ENCODE measurements at regions not wholly inside any gene's neighbourhood (a gene's known extent, or its start where the extent isn't known, plus 50 kb on each side); places are given as distances from the start of the nearest gene placed in this dataset.

DNA sequence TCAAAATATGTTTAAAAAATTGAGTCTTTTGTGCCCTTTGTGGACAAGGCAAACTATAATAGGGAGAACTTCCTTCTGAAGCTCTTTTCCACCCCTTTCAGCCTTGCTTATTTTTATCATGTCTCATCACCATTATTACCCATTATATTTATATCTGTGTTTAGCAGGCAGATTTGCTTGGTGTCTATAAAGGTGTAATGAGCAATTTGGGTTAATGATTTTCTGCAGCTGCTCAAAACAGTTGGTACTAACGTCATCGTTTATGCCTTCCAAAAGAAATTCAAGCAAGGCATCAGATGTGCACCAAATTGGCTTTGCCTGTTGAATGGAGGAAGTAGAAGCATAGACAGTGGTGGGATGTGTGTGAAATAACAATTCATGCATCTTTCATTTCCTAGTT, 483.7 kb upstream of the SGO1 start:
- no peaks in the 10 kb centered on the region for H3K4me1 ChIP-seq (ENCODE audit: control insufficient read depth in 1 of 2, insufficient read depth in 2 of 2, low read length in 2 of 2)
- H3K4me3 ChIP-seq (replicated peaks in 1 of 2; ENCODE audit: low read depth in 1 of 2, low read length in 2 of 2) = no peak overlapping the region
- ATAC-seq (no peak), DNase-seq (ENCODE audit: low read depth, low spot score) (no peak)
- H3K27me3 ChIP-seq (ENCODE audit: insufficient read depth, low read length) = no peaks in the 10 kb centered on the region
- H3K9me2 ChIP-seq (ENCODE audit: insufficient read depth) = no peaks in the 10 kb centered on the region
- intact Hi-C loops (cut with micrococcal nuclease) = no loop called here
- no peak overlapping the region for H3K4me2 ChIP-seq (ENCODE audit: low read length)
- H2AFZ ChIP-seq (ENCODE audit: low read depth, low read length, poor library complexity, severe bottlenecking) = no peak overlapping the region
- no peak overlapping the region for H3K9ac ChIP-seq (ENCODE audit: low read length)
- no TSS peak for BruUV-seq (replicated peaks)
- peaks cover 9 to 12% of the 10 kb centered on the region in 2 experiments; a peak in 2 of 4 replicates for H3K9me3 ChIP-seq (ENCODE audit: control insufficient read depth in 1 of 2, insufficient read depth in 1 of 2, low read depth in 1 of 2, low read length in 2 of 2)
- ChIA-PET CTCF (no interaction called here), POLR2A (no interaction called here), RAD21 (ENCODE audit: low non-redundant PET in 1 of 2, low total read pairs in 2 of 2, uncharacterized antibody in 2 of 2, unreplicated experiment in 2 of 2) (no interaction called here)
- TF ChIP-seq ZBTB33 (IDR thresholded peaks at IDR 0.05; ENCODE audit: extremely low read depth, insufficient replicate concordance, low read length) (no peak), CEBPB (IDR thresholded peaks at IDR 0.05; ENCODE audit: low read depth) (no peak), RAD21 (IDR thresholded peaks at IDR 0.05; ENCODE audit: low read depth) (no peak), YY1 (IDR thresholded peaks at IDR 0.05; ENCODE audit: extremely low read depth, insufficient replicate concordance, low read depth, low read length) (no peak), ATF3 (IDR thresholded peaks at IDR 0.05) (no peak), TCF7L2 (IDR thresholded peaks at IDR 0.05; ENCODE audit: borderline replicate concordance, extremely low read depth, insufficient read depth, insufficient read length) (no peak), JUND (IDR thresholded peaks at IDR 0.05) (no peak), ELF1 (IDR thresholded peaks at IDR 0.05; ENCODE audit: borderline replicate concordance, low read depth) (no peak), EZH2 (IDR thresholded peaks at IDR 0.05) (no peak), POLR2AphosphoS5 (IDR thresholded peaks at IDR 0.05; ENCODE audit: low read depth, low read length) (no peak), ZFX (IDR thresholded peaks at IDR 0.05) (no peak), FOSL1 (IDR thresholded peaks at IDR 0.05; ENCODE audit: low read depth) (no peak), SRF (IDR thresholded peaks at IDR 0.05; ENCODE audit: low read depth) (no peak), EZH2phosphoT487 (IDR thresholded peaks at IDR 0.05; ENCODE audit: borderline replicate concordance) (no peak), SIN3A (IDR thresholded peaks at IDR 0.05; ENCODE audit: low read depth) (no peak)
- TF ChIP-seq, protein P1, sequence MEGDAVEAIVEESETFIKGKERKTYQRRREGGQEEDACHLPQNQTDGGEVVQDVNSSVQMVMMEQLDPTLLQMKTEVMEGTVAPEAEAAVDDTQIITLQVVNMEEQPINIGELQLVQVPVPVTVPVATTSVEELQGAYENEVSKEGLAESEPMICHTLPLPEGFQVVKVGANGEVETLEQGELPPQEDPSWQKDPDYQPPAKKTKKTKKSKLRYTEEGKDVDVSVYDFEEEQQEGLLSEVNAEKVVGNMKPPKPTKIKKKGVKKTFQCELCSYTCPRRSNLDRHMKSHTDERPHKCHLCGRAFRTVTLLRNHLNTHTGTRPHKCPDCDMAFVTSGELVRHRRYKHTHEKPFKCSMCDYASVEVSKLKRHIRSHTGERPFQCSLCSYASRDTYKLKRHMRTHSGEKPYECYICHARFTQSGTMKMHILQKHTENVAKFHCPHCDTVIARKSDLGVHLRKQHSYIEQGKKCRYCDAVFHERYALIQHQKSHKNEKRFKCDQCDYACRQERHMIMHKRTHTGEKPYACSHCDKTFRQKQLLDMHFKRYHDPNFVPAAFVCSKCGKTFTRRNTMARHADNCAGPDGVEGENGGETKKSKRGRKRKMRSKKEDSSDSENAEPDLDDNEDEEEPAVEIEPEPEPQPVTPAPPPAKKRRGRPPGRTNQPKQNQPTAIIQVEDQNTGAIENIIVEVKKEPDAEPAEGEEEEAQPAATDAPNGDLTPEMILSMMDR (IDR thresholded peaks at IDR 0.05 in 2 of 3, conservative IDR thresholded peaks at IDR 0.05 in 1 of 3; ENCODE audit: borderline replicate concordance in 1 of 3, insufficient read depth in 1 of 3, low read depth in 2 of 3, low read length in 2 of 3) = no peak
- no peak overlapping the region for H3K27ac ChIP-seq (ENCODE audit: low read depth, low read length)
- H4K20me1 ChIP-seq (ENCODE audit: insufficient read depth) = no peaks in the 10 kb centered on the region
- H3K79me2 ChIP-seq (ENCODE audit: insufficient read depth, low read length) = no peaks in the 10 kb centered on the region
- H3K36me3 ChIP-seq (ENCODE audit: control insufficient read depth in 1 of 2, insufficient read depth in 2 of 2, low read length in 2 of 2) = no peaks in the 10 kb centered on the region

All from HCT116 (cell line).